GM21619 (cell line): ENCODE measurements at regions not wholly inside any gene's neighbourhood (a gene's known extent, or its start where the extent isn't known, plus 50 kb on each side); places are given as distances from the start of the nearest gene placed in this dataset.

Experiments used
- ATAC-seq: cut with Tn5 transposase; IDR thresholded peaks from one replicate; pipeline ENCODE4 v1.9.1; 2021; ENCODE audit not compliant: unreplicated experiment

- no peak for ATAC-seq
Observed at GRCh38 chr6:120652506-120652905, 681.8 kb downstream of the TBC1D32 start.

- ATAC-seq = no peak
Observed at GRCh38 chr6:120648713-120649112, 685.6 kb downstream of the TBC1D32 start.

DNA sequence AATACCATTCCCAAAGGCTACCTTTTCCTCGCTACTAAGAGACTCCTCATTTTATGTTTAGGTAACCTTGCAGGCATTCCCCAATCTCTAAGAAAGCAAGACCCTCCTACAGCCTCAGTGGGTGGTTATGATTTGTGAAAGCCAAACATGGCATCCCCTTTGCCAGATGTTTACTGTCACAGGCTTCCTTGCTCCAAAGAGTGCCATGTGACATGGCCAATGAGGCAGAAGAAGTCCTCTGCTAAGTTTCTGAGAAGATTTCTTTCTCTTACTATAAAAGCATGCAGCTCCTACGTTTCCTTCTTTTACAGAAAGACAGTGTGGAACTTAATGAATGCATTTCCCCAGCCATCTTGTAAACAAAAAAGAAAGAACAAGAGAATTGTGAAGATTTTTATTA is 688.2 kb downstream of the TBC1D32 start:
- no peak for ATAC-seq

DNA sequence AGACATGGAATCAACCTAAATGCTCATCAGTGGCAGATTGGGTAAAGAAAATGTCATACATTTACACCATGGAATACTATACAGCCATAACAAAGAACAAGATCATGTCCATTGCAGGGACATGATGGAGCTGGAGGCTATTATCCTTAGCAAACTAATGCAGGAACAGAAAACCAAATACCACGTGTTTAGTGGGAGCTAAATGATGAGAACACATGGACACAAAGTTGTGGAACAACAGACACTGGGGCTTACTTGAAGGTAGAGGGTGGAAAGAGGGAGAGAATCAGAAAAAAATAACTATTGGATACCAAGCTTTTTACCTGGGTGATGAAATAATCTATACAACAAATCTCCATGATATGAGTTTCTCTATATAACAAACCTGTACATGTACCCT is 701.3 kb downstream of the TBC1D32 start:
- no peak for ATAC-seq

DNA sequence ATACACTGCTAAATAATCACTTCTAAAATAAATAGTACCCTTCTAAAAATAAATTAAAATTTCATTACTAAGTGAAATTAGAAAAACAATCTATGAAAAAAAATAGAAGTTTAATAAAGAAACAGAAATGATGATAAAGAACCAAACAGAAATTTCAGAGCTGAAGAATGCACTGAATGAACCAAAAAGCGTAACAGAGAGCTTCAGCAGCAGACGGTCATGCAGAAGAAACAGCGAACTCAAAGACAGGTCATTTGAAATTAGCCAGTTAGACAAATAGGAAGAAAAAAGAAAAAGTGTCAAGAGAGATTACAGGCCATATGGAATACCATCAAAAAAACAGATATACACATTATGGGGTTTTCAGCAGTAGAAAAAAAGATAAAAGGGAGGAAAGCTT is 706.7 kb downstream of the TBC1D32 start:
- no peak for ATAC-seq

GRCh38 chr6:120622127-120622631 is 712.1 kb downstream of the TBC1D32 start:
- no peak for ATAC-seq

DNA sequence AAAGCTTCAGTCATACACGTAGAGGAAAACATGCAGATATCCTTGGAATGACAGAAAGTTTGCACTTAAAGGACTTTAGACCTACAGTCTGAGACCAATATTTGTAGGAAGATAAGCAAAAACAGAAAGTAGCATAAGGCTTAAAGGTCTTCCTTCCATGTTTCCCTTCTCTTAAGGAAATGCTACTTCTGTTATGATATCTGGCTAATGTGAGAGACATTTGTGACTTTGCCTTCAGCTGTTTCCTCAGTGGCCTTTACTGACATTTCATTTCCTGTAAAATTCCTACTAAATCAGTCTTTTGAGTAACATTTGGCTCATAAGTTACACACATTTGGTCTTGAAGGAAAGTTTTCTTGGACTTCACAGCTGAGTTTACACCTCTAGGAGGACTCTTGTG is 713.4 kb downstream of the TBC1D32 start:
- ATAC-seq = no peak

GRCh38 chr6:120615238-120615637 is 719.0 kb downstream of the TBC1D32 start:
- ATAC-seq = no peak

DNA sequence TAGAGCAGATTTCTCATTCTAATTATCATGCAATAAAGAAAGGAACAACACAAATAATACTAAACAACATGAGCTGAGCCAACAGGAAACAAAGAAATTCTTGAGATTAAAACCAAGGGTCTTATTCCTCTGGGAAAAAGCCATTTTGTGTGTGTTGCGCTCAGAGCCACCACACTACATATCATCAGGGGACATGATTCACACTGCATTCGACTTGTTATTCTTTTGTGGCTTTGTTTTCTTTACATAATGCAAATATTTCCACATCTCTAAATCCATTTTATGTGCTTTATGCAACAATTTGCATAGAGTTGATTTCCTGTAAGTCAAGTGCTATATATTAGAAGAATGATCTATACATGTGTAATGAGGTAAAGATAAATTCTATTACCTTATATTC is 719.6 kb downstream of the TBC1D32 start:
- ATAC-seq = no peak

DNA sequence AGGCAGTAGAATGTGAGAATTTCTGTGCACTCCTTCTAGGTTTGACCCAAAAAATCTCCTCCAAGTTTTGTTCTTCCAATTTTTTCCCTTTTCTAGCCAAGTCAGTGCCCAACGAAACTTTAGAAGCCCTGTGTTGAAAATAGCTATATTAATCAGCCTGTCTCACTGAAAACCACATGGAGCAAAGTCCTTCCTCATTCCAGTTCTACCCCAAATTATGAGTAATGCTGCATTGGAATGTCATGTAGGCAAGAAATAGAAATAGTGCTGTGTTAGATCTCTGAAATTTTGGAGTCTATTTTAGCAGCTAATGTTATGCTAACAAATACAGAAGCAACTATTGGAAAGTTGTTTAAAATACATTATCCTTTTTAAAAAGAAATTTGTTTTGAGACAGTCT is 725.5 kb downstream of the TBC1D32 start:
- ATAC-seq = no peak

DNA sequence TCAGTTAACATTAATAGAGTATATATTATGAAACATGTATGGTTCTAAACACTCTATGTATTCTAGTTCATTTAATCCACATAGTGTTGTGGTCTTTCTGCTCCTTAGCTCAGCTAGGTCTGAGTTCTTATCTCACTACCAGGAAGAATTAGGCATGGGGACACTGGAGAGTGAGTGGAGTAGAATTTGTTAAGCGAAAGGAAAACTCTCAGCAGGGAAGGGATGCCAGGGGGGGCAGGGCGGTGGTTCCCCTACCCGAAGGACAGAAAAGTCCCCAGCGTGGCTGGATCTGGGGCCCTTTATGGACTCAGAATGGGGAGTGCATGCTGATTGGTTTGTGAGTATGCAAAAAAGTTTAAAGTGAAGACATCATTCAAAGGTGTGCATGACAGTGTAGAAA is 727.5 kb downstream of the TBC1D32 start:
- no peak for ATAC-seq

DNA sequence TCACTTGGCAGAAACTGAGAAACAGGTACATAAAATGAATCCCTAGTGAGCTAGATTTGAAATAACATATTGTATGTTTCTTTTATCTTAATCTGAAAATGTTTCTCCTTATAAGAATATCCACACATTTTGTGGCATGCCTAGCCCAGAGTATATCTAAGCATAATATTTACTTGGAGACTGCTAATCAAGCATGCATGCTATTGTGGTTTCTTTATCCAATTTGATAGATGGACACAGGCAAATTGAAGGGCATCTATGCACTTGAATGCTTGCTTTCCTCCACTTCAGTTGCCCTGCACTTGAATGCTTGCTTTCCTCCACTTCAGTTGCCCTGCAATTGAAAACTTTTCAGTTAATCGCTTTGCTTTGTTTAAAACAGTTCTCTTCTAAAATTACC is 729.8 kb downstream of the TBC1D32 start:
- no peak for ATAC-seq

- ATAC-seq = no peak
Observed at GRCh38 chr6:120590611-120591010, 743.7 kb downstream of the TBC1D32 start.

DNA sequence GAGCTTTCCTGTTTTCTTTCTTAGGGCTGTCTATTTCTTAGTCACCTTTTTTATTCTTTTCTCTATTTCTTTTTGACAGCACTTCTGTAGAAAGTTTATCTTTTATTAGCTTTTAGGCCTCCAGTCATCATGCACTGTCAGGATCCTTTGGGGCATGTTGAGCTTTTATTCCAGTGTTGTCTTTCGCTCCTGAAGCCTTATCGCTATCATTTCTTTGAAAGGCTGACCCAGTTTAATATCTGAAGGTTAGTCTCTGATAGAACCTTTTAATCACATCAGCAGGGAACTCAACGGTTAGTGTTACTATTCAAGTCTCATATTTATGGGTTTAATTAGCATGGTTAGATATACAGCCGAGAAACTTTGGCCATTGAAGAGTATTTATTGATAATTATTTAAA is 745.9 kb downstream of the TBC1D32 start:
- no peak for ATAC-seq

DNA sequence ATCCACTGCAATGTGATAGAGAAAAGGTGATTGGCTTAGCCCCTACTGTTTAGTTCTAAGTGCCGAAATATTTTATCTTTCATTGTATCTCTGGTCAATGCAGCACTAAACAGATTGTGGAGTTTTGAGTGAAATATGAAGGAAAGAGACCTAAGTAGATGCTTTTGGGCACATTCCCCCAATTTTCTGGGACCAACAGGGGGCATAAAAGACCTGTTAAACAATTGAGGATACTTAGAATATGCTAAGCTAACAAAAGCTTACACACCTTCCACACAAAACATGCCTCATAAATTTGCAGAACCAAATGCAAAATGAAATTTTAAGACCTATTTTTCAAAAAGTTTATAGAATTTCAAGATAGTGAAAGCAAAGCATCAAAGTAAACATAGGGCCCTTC is 746.9 kb downstream of the TBC1D32 start:
- ATAC-seq = no peak

- ATAC-seq = no peak
Observed at GRCh38 chr6:120584111-120584760, 750.0 kb downstream of the TBC1D32 start.

- ATAC-seq = no peak
Observed at GRCh38 chr6:120576061-120576460, 758.2 kb downstream of the TBC1D32 start.

- ATAC-seq = no peak
Observed at GRCh38 chr6:120569714-120570113, 764.6 kb downstream of the TBC1D32 start.

GRCh38 chr6:120564779-120565178 is 769.5 kb downstream of the TBC1D32 start:
- no peak for ATAC-seq

- ATAC-seq = no peak
Observed at GRCh38 chr6:120558294-120558693, 776.0 kb downstream of the TBC1D32 start.

GRCh38 chr6:120557554-120557953 is 776.7 kb downstream of the TBC1D32 start:
- ATAC-seq = no peak

DNA sequence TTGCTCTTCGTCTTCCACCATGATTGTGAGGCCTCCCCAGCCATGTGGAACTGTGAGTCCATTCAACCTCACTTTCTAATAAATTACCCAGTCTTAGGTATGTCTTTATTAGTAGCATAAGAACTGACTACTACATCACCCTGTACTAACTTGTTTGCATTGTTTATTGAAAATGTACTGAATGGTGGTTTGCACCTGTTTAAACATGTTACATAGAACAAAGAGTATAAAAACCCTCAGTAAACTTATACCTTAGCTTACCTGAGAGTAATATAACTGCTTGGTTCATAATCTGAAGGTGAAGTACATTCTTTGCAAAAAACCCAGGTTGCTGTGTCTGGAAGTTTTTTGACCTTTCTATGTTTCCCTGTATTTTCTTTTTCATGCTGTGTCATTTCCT is 777.8 kb downstream of the TBC1D32 start:
- ATAC-seq = no peak

DNA sequence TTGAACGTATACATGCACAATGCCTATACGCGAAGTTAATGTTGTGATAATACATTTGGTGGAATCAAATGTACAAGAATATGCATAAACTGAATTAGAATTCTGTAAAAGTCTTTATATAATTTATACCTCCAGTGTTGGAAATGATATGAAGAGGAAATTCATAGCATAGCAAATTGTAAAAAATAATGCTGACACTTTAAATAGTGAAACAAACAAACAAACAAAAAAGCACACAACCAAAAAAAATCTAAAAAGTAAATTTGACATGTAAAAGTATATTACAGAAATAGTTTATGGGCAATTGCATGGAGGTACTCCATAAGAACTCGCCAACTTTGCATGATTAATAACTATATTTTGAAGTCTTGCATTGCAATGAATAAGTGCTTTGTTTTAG is 780.9 kb downstream of the TBC1D32 start:
- ATAC-seq = no peak
